GM12878 (cell line): ENCODE measurements at regions not wholly inside any gene's neighbourhood (a gene's known extent, or its start where the extent isn't known, plus 50 kb on each side); places are given as distances from the start of the nearest gene placed in this dataset.

ENCODE experiments used
- ATAC-seq: fragments of 200-7000 bp; cut with Tn5 transposase; 3 replicates; pipeline ENCODE4 v1.9.1; 2020; ENCODE audit warnings: mild to moderate bottlenecking, moderate library complexity
- BruUV-seq: library from RNA; stranded (reverse); fragments of 400-500 nt; replicated peaks from 2 replicates; lab custom pipeline; 2021; lab: Mats Ljungman, UMichigan
- CTCF ChIA-PET: fragments of 300-600 bp; sonication (Branson Sonifier 250); formaldehyde crosslinking; extraction: SDS; loops from one replicate; lab custom pipeline; 2021; ENCODE audit warnings: inconsistent platforms; lab: Yijun Ruan, JAX
- POLR2A ChIA-PET: fragments of 350-600 bp; formaldehyde crosslinking; extraction: SDS; loops from one replicate; lab custom pipeline; 2021; ENCODE audit warnings: inconsistent platforms; lab: Charles Lee
- RAD21 ChIA-PET: fragments of 300-600 bp; sonication (Branson Sonifier 250); formaldehyde crosslinking; loops from one replicate; lab custom pipeline; 2023; ENCODE audit warnings: antibody characterized with exemption; ENCODE audit not compliant: unreplicated experiment; lab: Charles Lee
- SMC1A ChIA-PET: fragments of 300-600 bp; sonication (Branson Sonifier 250); formaldehyde crosslinking; loops from one replicate; lab custom pipeline; 2023; ENCODE audit not compliant: unreplicated experiment, uncharacterized antibody; lab: Charles Lee
- DNase-seq: peaks from one replicate; pipeline ENCODE4 v3.0.0-alpha.2; 2011; ENCODE audit warnings: low read depth, low spot score
- FAIRE-seq: peaks from 3 replicates; lab custom pipeline; 2011; peaks lifted over from hg19 to GRCh38; lab: Jason Lieb, UNC
- H2AFZ ChIP-seq: 2 replicates; pipeline ENCODE4 v1.6.0; 2011; ENCODE audit warnings: low read depth, low read length, control low read depth; ENCODE audit not compliant: control insufficient read depth
- H3K27ac ChIP-seq: 2 replicates; pipeline ENCODE4 v1.5.1; 2011; ENCODE audit warnings: control low read depth; ENCODE audit not compliant: control insufficient read depth, insufficient read depth
- H3K27me3 ChIP-seq, 2 experiments: replicated peaks in 1 of 2; 2 replicates each; pipeline versions ENCODE4 v1.6.0 to v1.6.1; 2011; ENCODE audit warnings: low read length in 1 of 2; ENCODE audit not compliant: control insufficient read depth in 2 of 2, insufficient read depth in 2 of 2
- H3K36me3 ChIP-seq, 2 experiments: 2 replicates each; pipeline ENCODE4 v1.5.1; 2011; ENCODE audit warnings: low read length in 1 of 2; ENCODE audit not compliant: control insufficient read depth in 2 of 2, insufficient read depth in 2 of 2
- H3K4me1 ChIP-seq: 2 replicates; pipeline ENCODE4 v1.6.1; 2011; ENCODE audit warnings: mild to moderate bottlenecking, low read length, moderate library complexity, mixed read lengths; ENCODE audit not compliant: control insufficient read depth, insufficient read depth
- H3K4me2 ChIP-seq: 2 replicates; pipeline ENCODE4 v1.6.0; 2011; ENCODE audit warnings: control low read depth; ENCODE audit not compliant: control insufficient read depth, insufficient read depth
- H3K4me3 ChIP-seq: fragments of 200-600 bp; sonication (generic); 2 replicates; pipeline ENCODE4 v1.5.1; 2016
- H3K79me2 ChIP-seq: 2 replicates; pipeline ENCODE4 v1.6.0; 2011; ENCODE audit warnings: low read length; ENCODE audit not compliant: control insufficient read depth, insufficient read depth
- H3K9ac ChIP-seq: 2 replicates; pipeline ENCODE4 v1.8.0; 2011; ENCODE audit warnings: low read length, control low read depth, mixed read lengths; ENCODE audit not compliant: control insufficient read depth, insufficient read depth
- H3K9me3 ChIP-seq: replicated peaks from 3 replicates; pipeline ENCODE4 v1.5.1; 2011; ENCODE audit warnings: mild to moderate bottlenecking, low read length; ENCODE audit not compliant: control insufficient read depth, insufficient read depth
- H4K20me1 ChIP-seq: 2 replicates; pipeline ENCODE4 v1.6.0; 2011; ENCODE audit not compliant: control insufficient read depth, insufficient read depth
- BRCA1 ChIP-seq: IDR thresholded peaks from 2 replicates; pipeline ENCODE4 v1.6.1; 2011; ENCODE audit warnings: low read depth, low read length, improper control_type of control experiment
- CEBPB ChIP-seq, 2 experiments: fragments of 150-350 bp in 1 of 2; IDR thresholded peaks; 2 replicates each; pipeline ENCODE4 v1.6.1; 2012 to 2014; ENCODE audit warnings: low read depth in 2 of 2, low read length in 2 of 2, borderline replicate concordance in 1 of 2, inconsistent platforms in 1 of 2
- DPF2 ChIP-seq: fragments of 450-650 bp; IDR thresholded peaks from 2 replicates; pipeline ENCODE4 v1.6.1; 2017; ENCODE audit warnings: mild to moderate bottlenecking
- MEF2B ChIP-seq: fragments of 450-650 bp; IDR thresholded peaks from 2 replicates; pipeline ENCODE4 v1.6.1; 2018; ENCODE audit warnings: mild to moderate bottlenecking, moderate library complexity; ENCODE audit not compliant: partially characterized antibody, poor library complexity, severe bottlenecking
- NFXL1 ChIP-seq: fragments of 450-650 bp; IDR thresholded peaks from 2 replicates; pipeline ENCODE4 v1.6.1; 2017; ENCODE audit warnings: antibody characterized with exemption, mild to moderate bottlenecking, borderline replicate concordance
- POLR2A ChIP-seq: IDR thresholded peaks from 2 replicates; pipeline ENCODE4 v1.6.1; 2011; ENCODE audit warnings: low read depth, mild to moderate bottlenecking, low read length
- RELA ChIP-seq: fragments of 450-650 bp; IDR thresholded peaks from 2 replicates; pipeline ENCODE4 v1.8.0; 2014; ENCODE audit warnings: borderline replicate concordance; ENCODE audit not compliant: partially characterized antibody
- YY1 ChIP-seq: IDR thresholded peaks from 2 replicates; pipeline ENCODE4 v1.6.1; 2011; ENCODE audit warnings: low read depth, mild to moderate bottlenecking, low read length
- ZNF217 ChIP-seq: fragments of 450-650 bp; IDR thresholded peaks from 2 replicates; pipeline ENCODE4 v1.6.1; 2017; ENCODE audit warnings: antibody characterized with exemption, mild to moderate bottlenecking
- ZNF24 ChIP-seq: fragments of 450-650 bp; IDR thresholded peaks from 2 replicates; pipeline ENCODE4 v1.6.1; 2017; ENCODE audit warnings: antibody characterized with exemption, mild to moderate bottlenecking
- ZNF384 ChIP-seq: IDR thresholded peaks from 2 replicates; pipeline ENCODE4 v1.6.1; 2012; ENCODE audit warnings: low read depth, mild to moderate bottlenecking, low read length, improper control_type of control experiment, borderline replicate concordance
- WGBS: methylation state at CpG from one replicate; pipeline ENCODE4 v1.1.6; 2016; ENCODE audit warnings: low lambda C conversion rate; ENCODE audit not compliant: insufficient replicate concordance, insufficient coverage; ENCODE audit errors: missing lambda C conversion rate; 5-methylcytosine and 5-hydroxymethylcytosine counted together
- in situ Hi-C: fragments of 300-500 bp; cut with MboI; formaldehyde crosslinking; loops from 9 replicates; pipeline ENCODE4 v1.14.3; 2018; ENCODE audit warnings: mixed read lengths
- intact Hi-C: fragments of 100-400 bp; cut with micrococcal nuclease; formaldehyde crosslinking; loops from one replicate; pipeline ENCODE4 v1.14.2; 2022; ENCODE audit not compliant: unreplicated experiment
- TF ChIP-seq, protein P1 (sequence below): fragments of 450-650 bp; formaldehyde crosslinking; IDR thresholded peaks from 2 replicates; pipeline ENCODE4 v1.4.0; 2020; ENCODE audit warnings: mild to moderate bottlenecking, moderate library complexity
- TF ChIP-seq, protein P2 (sequence below): IDR thresholded peaks from 2 replicates; pipeline ENCODE4 v1.6.1; 2011; ENCODE audit warnings: mild to moderate bottlenecking, low read depth, low read length, moderate library complexity; ENCODE audit not compliant: insufficient replicate concordance
- TF ChIP-seq, protein P3 (sequence below): IDR thresholded peaks from 2 replicates; pipeline ENCODE4 v1.6.1; 2012; ENCODE audit warnings: mild to moderate bottlenecking, low read depth, low read length

DNA sequence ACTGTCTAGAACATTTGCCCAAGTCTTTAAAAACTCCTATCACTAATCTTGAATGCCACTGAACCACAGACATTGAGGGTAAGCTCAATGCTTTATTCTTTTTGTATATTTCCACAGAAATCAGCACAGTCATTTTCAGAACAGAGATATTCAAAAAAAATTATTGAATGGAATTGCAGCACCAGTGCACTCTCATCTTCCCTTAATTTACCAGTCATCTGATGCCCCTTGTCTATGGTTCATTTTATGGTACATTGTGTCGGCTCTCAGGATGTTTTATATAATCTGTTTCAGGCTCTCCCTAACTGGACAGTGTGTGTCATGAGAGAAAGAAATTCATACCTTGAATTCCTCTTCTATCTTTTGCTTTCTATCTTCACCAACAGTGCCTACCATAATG lies 158.4 kb upstream of the NR4A3 start:
- Histone ChIP-seq H3K4me3 (no peak overlapping the region), H2AFZ (no peak overlapping the region), H3K27ac (no peak overlapping the region), H4K20me1 (no peaks in the 10 kb centered on the region), H3K4me2 (no peak overlapping the region), H3K9me3 (no peaks in the 10 kb centered on the region), H3K79me2 (no peaks in the 10 kb centered on the region), H3K9ac (no peak overlapping the region), H3K27me3 (no peaks in the 10 kb centered on the region), H3K36me3 (no peaks in the 10 kb centered on the region), H3K4me1 (peaks cover 16% of the 10 kb centered on the region)
- RAD21 ChIA-PET = no interaction called here
- in situ Hi-C loops (no loop called here), intact Hi-C loops (loop anchor here (10.0 kb wide), 1 partner anchor 478 kb away; no protein-coding TSS in a partner anchor)
- POLR2A ChIA-PET = no interaction called here
- DNase-seq = no peak
- 0% methylated on average over 1 of the region's 1 CpG for WGBS
- SMC1A ChIA-PET = interaction anchor here (0.9 to 1.1 kb wide), 2 partner anchors 57 to 67 kb away, joined by 3 read pairs; no protein-coding TSS in a partner anchor
- ATAC-seq = no peak
- BruUV-seq = no TSS peak
- CTCF ChIA-PET = no interaction called here
- FAIRE-seq = no peak
- TF ChIP-seq POLR2A (no peak), MEF2B (no peak), ZNF217 (no peak), ZNF24 (no peak), RELA (no peak), DPF2 (no peak), ZNF384 (no peak), CEBPB (IDR thresholded peaks at IDR 0.05; ENCODE audit: borderline replicate concordance in 1 of 2, low read depth in 2 of 2, low read length in 2 of 2) (no peak), YY1 (no peak), BRCA1 (no peak), NFXL1 (no peak)
- TF ChIP-seq, protein P1, sequence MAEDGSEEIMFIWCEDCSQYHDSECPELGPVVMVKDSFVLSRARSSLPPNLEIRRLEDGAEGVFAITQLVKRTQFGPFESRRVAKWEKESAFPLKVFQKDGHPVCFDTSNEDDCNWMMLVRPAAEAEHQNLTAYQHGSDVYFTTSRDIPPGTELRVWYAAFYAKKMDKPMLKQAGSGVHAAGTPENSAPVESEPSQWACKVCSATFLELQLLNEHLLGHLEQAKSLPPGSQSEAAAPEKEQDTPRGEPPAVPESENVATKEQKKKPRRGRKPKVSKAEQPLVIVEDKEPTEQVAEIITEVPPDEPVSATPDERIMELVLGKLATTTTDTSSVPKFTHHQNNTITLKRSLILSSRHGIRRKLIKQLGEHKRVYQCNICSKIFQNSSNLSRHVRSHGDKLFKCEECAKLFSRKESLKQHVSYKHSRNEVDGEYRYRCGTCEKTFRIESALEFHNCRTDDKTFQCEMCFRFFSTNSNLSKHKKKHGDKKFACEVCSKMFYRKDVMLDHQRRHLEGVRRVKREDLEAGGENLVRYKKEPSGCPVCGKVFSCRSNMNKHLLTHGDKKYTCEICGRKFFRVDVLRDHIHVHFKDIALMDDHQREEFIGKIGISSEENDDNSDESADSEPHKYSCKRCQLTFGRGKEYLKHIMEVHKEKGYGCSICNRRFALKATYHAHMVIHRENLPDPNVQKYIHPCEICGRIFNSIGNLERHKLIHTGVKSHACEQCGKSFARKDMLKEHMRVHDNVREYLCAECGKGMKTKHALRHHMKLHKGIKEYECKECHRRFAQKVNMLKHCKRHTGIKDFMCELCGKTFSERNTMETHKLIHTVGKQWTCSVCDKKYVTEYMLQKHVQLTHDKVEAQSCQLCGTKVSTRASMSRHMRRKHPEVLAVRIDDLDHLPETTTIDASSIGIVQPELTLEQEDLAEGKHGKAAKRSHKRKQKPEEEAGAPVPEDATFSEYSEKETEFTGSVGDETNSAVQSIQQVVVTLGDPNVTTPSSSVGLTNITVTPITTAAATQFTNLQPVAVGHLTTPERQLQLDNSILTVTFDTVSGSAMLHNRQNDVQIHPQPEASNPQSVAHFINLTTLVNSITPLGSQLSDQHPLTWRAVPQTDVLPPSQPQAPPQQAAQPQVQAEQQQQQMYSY (CRISPR knock-in tag) = no peak
- TF ChIP-seq, protein P2, sequence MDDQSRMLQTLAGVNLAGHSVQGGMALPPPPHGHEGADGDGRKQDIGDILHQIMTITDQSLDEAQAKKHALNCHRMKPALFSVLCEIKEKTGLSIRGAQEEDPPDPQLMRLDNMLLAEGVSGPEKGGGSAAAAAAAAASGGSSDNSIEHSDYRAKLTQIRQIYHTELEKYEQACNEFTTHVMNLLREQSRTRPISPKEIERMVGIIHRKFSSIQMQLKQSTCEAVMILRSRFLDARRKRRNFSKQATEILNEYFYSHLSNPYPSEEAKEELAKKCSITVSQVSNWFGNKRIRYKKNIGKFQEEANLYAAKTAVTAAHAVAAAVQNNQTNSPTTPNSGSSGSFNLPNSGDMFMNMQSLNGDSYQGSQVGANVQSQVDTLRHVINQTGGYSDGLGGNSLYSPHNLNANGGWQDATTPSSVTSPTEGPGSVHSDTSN = no peak
- TF ChIP-seq, protein P3, sequence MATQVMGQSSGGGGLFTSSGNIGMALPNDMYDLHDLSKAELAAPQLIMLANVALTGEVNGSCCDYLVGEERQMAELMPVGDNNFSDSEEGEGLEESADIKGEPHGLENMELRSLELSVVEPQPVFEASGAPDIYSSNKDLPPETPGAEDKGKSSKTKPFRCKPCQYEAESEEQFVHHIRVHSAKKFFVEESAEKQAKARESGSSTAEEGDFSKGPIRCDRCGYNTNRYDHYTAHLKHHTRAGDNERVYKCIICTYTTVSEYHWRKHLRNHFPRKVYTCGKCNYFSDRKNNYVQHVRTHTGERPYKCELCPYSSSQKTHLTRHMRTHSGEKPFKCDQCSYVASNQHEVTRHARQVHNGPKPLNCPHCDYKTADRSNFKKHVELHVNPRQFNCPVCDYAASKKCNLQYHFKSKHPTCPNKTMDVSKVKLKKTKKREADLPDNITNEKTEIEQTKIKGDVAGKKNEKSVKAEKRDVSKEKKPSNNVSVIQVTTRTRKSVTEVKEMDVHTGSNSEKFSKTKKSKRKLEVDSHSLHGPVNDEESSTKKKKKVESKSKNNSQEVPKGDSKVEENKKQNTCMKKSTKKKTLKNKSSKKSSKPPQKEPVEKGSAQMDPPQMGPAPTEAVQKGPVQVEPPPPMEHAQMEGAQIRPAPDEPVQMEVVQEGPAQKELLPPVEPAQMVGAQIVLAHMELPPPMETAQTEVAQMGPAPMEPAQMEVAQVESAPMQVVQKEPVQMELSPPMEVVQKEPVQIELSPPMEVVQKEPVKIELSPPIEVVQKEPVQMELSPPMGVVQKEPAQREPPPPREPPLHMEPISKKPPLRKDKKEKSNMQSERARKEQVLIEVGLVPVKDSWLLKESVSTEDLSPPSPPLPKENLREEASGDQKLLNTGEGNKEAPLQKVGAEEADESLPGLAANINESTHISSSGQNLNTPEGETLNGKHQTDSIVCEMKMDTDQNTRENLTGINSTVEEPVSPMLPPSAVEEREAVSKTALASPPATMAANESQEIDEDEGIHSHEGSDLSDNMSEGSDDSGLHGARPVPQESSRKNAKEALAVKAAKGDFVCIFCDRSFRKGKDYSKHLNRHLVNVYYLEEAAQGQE = no peak
